B cell (primary cell): ENCODE measurements at regions not wholly inside any gene's neighbourhood (a gene's known extent, or its start where the extent isn't known, plus 50 kb on each side); places are given as distances from the start of the nearest gene placed in this dataset.

ENCODE experiments used
- ATAC-seq: fragments of 200-7000 bp; cut with Tn5 transposase; one replicate; pipeline ENCODE4 v1.10.0; 2021; ENCODE audit warnings: low read depth, mild to moderate bottlenecking, moderate number of reproducible peaks, moderate library complexity
- CTCF ChIA-PET: fragments of 350-600 bp; sonication (Branson Sonifier 250); formaldehyde crosslinking; loops from one replicate; lab custom pipeline; 2021; ENCODE audit warnings: antibody characterized with exemption, inconsistent platforms; lab: Charles Lee
- POLR2A ChIA-PET: fragments of 350-600 bp; sonication (Branson Sonifier 250); formaldehyde crosslinking; loops from one replicate; lab custom pipeline; 2021; ENCODE audit warnings: antibody characterized with exemption; lab: Charles Lee
- DNase-seq: peaks from one replicate; pipeline ENCODE4 v3.0.0; 2013
- H2AFZ ChIP-seq: 2 replicates; pipeline ENCODE4 v1.6.1; 2012; ENCODE audit warnings: mild to moderate bottlenecking, low read depth, low read length; ENCODE audit not compliant: insufficient read depth, poor library complexity, severe bottlenecking
- H3K27ac ChIP-seq, 2 donors: 1 replicate in 1 of 2; 2 replicates in 1 of 2; pipeline ENCODE4 v1.5.1; 2012 to 2013; ENCODE audit warnings: low read length in 2 of 2, mild to moderate bottlenecking in 2 of 2, moderate library complexity in 1 of 2
- H3K27me3 ChIP-seq, 4 experiments: fragments of 200-600 bp in 1 of 4; sonication (generic) in 1 of 4; replicated peaks in 1 of 4; 1 replicate in 2 of 4; 2 replicates in 2 of 4; pipeline versions ENCODE4 v1.6.1 to v1.7.0; 2013 to 2016; ENCODE audit warnings: low read length in 3 of 4, mild to moderate bottlenecking in 2 of 4, mixed read lengths in 1 of 4, moderate library complexity in 1 of 4; ENCODE audit not compliant: insufficient read depth in 4 of 4, control insufficient read depth in 3 of 4; ENCODE audit errors: control extremely low read depth in 1 of 4
- H3K36me3 ChIP-seq, 2 experiments: replicated peaks in 1 of 2; 1 replicate in 1 of 2; 2 replicates in 1 of 2; pipeline versions ENCODE4 v1.6.1 to v1.7.1; 2013; ENCODE audit warnings: low read length in 1 of 2; ENCODE audit not compliant: insufficient read depth in 2 of 2, control insufficient read depth in 1 of 2; ENCODE audit errors: control extremely low read depth in 1 of 2, extremely low read depth in 1 of 2
- H3K4me1 ChIP-seq, 2 donors: fragments of 200-600 bp in 1 of 2; sonication (generic) in 1 of 2; 1 replicate in 1 of 2; 2 replicates in 1 of 2; pipeline versions ENCODE4 v1.5.1 to v1.6.1; 2013 to 2017; ENCODE audit warnings: low read length in 2 of 2; ENCODE audit not compliant: control insufficient read depth in 2 of 2, insufficient read depth in 2 of 2
- H3K4me2 ChIP-seq: replicated peaks from 2 replicates; pipeline ENCODE3; 2012; ENCODE audit warnings: mild to moderate bottlenecking, low read depth, low read length; ENCODE audit not compliant: poor library complexity, severe bottlenecking
- H3K4me3 ChIP-seq, 5 experiments: fragments of 200-600 bp in 1 of 5; sonication (generic) in 1 of 5; 1 replicate in 3 of 5; 2 replicates in 2 of 5; pipeline versions ENCODE4 v1.5.1 to v1.7.0; 2011 to 2016; ENCODE audit warnings: low read length in 4 of 5, mild to moderate bottlenecking in 4 of 5, low read depth in 2 of 5, control low read depth in 1 of 5, moderate library complexity in 1 of 5; ENCODE audit not compliant: insufficient read depth in 1 of 5; ENCODE audit errors: control extremely low read depth in 1 of 5, extremely low read depth in 1 of 5
- H3K79me2 ChIP-seq: fragments of 200-600 bp; sonication (generic); one replicate; pipeline ENCODE4 v1.6.0; 2016; ENCODE audit warnings: low read length; ENCODE audit not compliant: control insufficient read depth, insufficient read depth
- H3K9ac ChIP-seq: fragments of 200-600 bp; sonication (generic); 2 replicates; pipeline ENCODE4 v1.6.1; 2017; ENCODE audit warnings: mild to moderate bottlenecking, low read length, moderate library complexity
- H3K9me3 ChIP-seq, 3 donors: one replicate each; pipeline versions ENCODE4 v1.6.1 to v1.7.1; 2013; ENCODE audit warnings: low read length in 2 of 3; ENCODE audit not compliant: control insufficient read depth in 2 of 3, insufficient read depth in 1 of 3; ENCODE audit errors: control extremely low read depth in 1 of 3
- H4K20me1 ChIP-seq: 2 replicates; pipeline ENCODE4 v1.6.0; 2012; ENCODE audit warnings: mild to moderate bottlenecking, low read length; ENCODE audit not compliant: insufficient read depth, control insufficient read depth, poor library complexity, severe bottlenecking
- H3K27ac Mint-ChIP-seq: one replicate; pipeline ENCODE4 v1.8.0; 2021; ENCODE audit warnings: mixed read lengths
- H3K27me3 Mint-ChIP-seq: one replicate; pipeline ENCODE4 v1.8.0; 2021; ENCODE audit warnings: mixed read lengths
- H3K4me1 Mint-ChIP-seq: one replicate; pipeline ENCODE4 v1.8.0; 2021; ENCODE audit warnings: mixed read lengths
- H3K4me3 Mint-ChIP-seq: one replicate; pipeline ENCODE4 v1.8.0; 2021; ENCODE audit warnings: mixed read lengths
- H3K9me3 Mint-ChIP-seq: one replicate; pipeline ENCODE4 v1.8.0; 2022; ENCODE audit warnings: mixed read lengths; ENCODE audit not compliant: insufficient read depth
- EZH2 ChIP-seq: IDR thresholded peaks from 2 replicates; pipeline ENCODE4 v1.6.1; 2012; ENCODE audit warnings: borderline replicate concordance, low read depth, mild to moderate bottlenecking, moderate library complexity, low read length; ENCODE audit not compliant: insufficient read depth, poor library complexity, severe bottlenecking
- WGBS: methylation state at CpG from one replicate; pipeline ENCODE4 v1.1.5; 2013; ENCODE audit warnings: missing lambda C conversion rate; ENCODE audit not compliant: insufficient coverage; 5-methylcytosine and 5-hydroxymethylcytosine counted together
- intact Hi-C: fragments of 100-400 bp; cut with micrococcal nuclease; formaldehyde crosslinking; loops from one replicate; pipeline ENCODE4 v1.10.0; 2022
- TF ChIP-seq, protein P1 (sequence below): fragments of 200-600 bp; IDR thresholded peaks from one replicate; pipeline ENCODE4 v1.8.0; 2022; ENCODE audit warnings: antibody characterized with exemption, mild to moderate bottlenecking

DNA sequence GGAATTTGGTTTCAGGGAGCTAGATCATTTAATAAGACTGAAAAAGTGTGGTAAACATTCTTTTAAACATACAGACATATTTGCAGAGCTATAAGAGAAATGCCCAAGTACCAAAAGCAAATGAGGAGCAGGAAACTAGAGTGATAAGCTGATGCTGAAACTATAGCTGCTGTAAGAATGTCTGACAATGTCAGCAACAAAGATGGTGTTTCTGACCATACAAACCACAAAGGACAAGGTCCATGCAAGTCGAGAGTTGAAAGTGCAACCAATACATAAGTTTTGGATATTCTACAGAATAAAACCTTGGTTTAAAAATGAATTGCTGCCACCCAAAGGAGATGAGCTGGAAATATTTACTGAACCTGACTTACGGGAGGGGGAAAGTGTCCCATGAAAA is 610.2 kb downstream of the TBL1XR1 start:
- POLR2A ChIA-PET: no interaction called here
- CTCF ChIA-PET: no interaction called here
- no peaks in the 10 kb centered on the region for H3K9me3 Mint-ChIP-seq
- no peak overlapping the region for H3K9ac ChIP-seq
- H3K27me3 ChIP-seq: no peaks in the 10 kb centered on the region
- intact Hi-C loops: no loop called here
- no peak overlapping the region for H3K27ac Mint-ChIP-seq
- H3K4me1 Mint-ChIP-seq: no peaks in the 10 kb centered on the region
- no peaks in the 10 kb centered on the region for H3K4me1 ChIP-seq
- H3K4me3 Mint-ChIP-seq: no peak overlapping the region
- no peaks in the 10 kb centered on the region for H3K27me3 Mint-ChIP-seq
- H3K4me2 ChIP-seq: no peak overlapping the region
- no peaks in the 10 kb centered on the region for H3K36me3 ChIP-seq
- H3K9me3 ChIP-seq: no peaks in the 10 kb centered on the region
- no peak overlapping the region for H3K27ac ChIP-seq
- TF ChIP-seq EZH2: no peak
- TF ChIP-seq, protein P1, sequence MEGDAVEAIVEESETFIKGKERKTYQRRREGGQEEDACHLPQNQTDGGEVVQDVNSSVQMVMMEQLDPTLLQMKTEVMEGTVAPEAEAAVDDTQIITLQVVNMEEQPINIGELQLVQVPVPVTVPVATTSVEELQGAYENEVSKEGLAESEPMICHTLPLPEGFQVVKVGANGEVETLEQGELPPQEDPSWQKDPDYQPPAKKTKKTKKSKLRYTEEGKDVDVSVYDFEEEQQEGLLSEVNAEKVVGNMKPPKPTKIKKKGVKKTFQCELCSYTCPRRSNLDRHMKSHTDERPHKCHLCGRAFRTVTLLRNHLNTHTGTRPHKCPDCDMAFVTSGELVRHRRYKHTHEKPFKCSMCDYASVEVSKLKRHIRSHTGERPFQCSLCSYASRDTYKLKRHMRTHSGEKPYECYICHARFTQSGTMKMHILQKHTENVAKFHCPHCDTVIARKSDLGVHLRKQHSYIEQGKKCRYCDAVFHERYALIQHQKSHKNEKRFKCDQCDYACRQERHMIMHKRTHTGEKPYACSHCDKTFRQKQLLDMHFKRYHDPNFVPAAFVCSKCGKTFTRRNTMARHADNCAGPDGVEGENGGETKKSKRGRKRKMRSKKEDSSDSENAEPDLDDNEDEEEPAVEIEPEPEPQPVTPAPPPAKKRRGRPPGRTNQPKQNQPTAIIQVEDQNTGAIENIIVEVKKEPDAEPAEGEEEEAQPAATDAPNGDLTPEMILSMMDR: no peak
- H3K79me2 ChIP-seq: no peaks in the 10 kb centered on the region
- DNase-seq (no peak), ATAC-seq (no peak)
- H4K20me1 ChIP-seq: no peaks in the 10 kb centered on the region
- H2AFZ ChIP-seq: no peak overlapping the region
- no peak overlapping the region for H3K4me3 ChIP-seq
- no CpG with 5 or more reads among the region's 2 CpGs for WGBS

DNA sequence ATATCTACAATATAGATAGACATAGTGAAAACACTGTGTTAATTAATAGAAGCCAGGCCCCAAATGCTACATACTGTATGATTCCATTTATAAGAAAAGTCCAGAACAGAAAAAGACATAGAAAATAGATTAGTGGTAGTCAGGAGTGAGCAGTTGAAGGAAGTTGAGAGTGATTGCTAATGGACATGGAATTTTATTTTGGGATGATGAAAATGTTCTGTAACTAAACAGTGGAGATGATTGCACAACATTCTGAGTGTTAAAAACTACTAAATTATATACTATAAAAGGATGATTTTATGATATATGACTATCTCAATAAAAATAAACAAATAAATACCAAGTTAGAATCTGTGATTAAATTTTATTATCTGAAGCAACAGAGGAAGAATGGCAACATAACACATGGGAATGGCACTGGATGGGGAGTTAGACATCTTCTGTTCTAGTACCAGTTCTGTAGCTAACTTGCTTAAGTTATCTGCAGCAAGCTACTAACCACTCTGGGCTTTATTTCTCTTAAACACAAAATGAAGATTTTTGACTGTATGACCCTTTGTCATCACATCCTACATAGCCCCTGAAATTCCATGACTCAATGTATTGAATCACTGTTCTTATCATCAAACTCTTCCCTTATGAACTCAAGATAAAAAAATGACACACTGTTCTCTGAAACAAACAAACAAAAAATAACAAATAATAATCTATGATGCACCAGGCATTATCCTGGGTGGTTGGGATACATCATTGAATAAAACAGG is 612.7 kb downstream of the TBL1XR1 start:
- no peaks in the 10 kb centered on the region for H3K27me3 Mint-ChIP-seq
- Histone ChIP-seq H3K36me3 (no peaks in the 10 kb centered on the region), H3K9me3 (no peaks in the 10 kb centered on the region), H2AFZ (no peak overlapping the region), H3K4me1 (no peaks in the 10 kb centered on the region), H4K20me1 (no peaks in the 10 kb centered on the region), H3K79me2 (no peaks in the 10 kb centered on the region), H3K27me3 (no peaks in the 10 kb centered on the region), H3K4me2 (no peak overlapping the region), H3K9ac (no peak overlapping the region), H3K27ac (no peak overlapping the region), H3K4me3 (no peak overlapping the region)
- TF ChIP-seq, protein P1: no peak
- no peak for TF ChIP-seq EZH2
- no peak overlapping the region for H3K4me3 Mint-ChIP-seq
- CTCF ChIA-PET: no interaction called here
- intact Hi-C loops: no loop called here
- POLR2A ChIA-PET: no interaction called here
- ATAC-seq (no peak), DNase-seq (no peak)
- no peak overlapping the region for H3K27ac Mint-ChIP-seq
- peaks cover 2% of the 10 kb centered on the region for H3K9me3 Mint-ChIP-seq
- no peaks in the 10 kb centered on the region for H3K4me1 Mint-ChIP-seq
